ENCODE measurements at regions not wholly inside any gene's neighbourhood (a gene's known extent, or its start where the extent isn't known, plus 50 kb on each side); places are given as distances from the start of the nearest gene placed in this dataset.

DNA sequence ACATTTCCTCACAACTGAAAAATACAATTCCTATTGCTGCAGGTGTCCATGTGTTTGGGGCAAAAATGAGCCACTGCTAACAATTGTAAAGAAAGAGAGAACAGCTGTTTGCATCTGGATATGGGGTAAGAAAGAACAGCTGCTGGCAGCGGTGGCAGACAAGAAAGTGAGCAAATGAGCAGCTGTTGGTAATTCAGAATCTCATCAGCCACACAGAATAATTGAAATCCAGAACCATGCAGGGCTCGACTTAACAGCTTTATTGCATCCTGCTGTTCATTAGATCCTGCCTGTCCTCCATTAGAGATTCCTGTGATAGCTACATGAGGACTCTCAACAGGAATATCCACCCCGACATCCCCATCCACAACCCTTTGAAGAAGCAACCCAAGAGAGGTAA is 62.5 kb upstream of the TSPAN8 start:
- no peak overlapping the region for H2AFZ ChIP-seq (ENCODE audit: low read length)
- intact Hi-C loops (cut with micrococcal nuclease; ENCODE audit: unreplicated experiment) (no loop called here), in situ Hi-C loops (cut with HindIII; ENCODE audit: extremely low pct_ligation_motif_present, low pct_unique_long_range_greater_than_20kb) (no loop called here)
- H3K4me3 ChIP-seq (replicated peaks in 1 of 3; ENCODE audit: insufficient read depth in 1 of 3, low read depth in 2 of 3, low read length in 3 of 3), result no peak overlapping the region
- TF ChIP-seq ZMYM3 (CRISPR knock-in tag; IDR thresholded peaks at IDR 0.05) (no peak), KLF16 (CRISPR knock-in tag; IDR thresholded peaks at IDR 0.05) (no peak), RBM22 (optimal IDR thresholded peaks at IDR 0.05; ENCODE audit: low read length) (no peak), ZBTB21 (CRISPR knock-in tag; IDR thresholded peaks at IDR 0.05) (no peak), CREM (IDR thresholded peaks at IDR 0.05) (no peak), CREM (CRISPR knock-in tag; IDR thresholded peaks at IDR 0.05) (no peak), TCF7L2 (IDR thresholded peaks at IDR 0.05; ENCODE audit: low read depth, low read length) (no peak), SAP130 (CRISPR knock-in tag; IDR thresholded peaks at IDR 0.05; ENCODE audit: low read depth) (no peak), ZNF12 (CRISPR knock-in tag; IDR thresholded peaks at IDR 0.05) (no peak)
- TF ChIP-seq, protein P1, sequence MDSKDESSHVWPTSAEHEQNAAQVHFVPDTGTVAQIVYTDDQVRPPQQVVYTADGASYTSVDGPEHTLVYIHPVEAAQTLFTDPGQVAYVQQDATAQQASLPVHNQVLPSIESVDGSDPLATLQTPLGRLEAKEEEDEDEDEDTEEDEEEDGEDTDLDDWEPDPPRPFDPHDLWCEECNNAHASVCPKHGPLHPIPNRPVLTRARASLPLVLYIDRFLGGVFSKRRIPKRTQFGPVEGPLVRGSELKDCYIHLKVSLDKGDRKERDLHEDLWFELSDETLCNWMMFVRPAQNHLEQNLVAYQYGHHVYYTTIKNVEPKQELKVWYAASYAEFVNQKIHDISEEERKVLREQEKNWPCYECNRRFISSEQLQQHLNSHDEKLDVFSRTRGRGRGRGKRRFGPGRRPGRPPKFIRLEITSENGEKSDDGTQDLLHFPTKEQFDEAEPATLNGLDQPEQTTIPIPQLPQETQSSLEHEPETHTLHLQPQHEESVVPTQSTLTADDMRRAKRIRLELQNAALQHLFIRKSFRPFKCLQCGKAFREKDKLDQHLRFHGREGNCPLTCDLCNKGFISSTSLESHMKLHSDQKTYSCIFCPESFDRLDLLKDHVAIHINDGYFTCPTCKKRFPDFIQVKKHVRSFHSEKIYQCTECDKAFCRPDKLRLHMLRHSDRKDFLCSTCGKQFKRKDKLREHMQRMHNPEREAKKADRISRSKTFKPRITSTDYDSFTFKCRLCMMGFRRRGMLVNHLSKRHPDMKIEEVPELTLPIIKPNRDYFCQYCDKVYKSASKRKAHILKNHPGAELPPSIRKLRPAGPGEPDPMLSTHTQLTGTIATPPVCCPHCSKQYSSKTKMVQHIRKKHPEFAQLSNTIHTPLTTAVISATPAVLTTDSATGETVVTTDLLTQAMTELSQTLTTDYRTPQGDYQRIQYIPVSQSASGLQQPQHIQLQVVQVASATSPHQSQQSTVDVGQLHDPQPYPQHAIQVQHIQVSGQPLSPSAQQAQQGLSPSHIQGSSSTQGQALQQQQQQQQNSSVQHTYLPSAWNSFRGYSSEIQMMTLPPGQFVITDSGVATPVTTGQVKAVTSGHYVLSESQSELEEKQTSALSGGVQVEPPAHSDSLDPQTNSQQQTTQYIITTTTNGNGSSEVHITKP (CRISPR knock-in tag; IDR thresholded peaks at IDR 0.05; ENCODE audit: low read depth), result no peak
- TF ChIP-seq, protein P2, sequence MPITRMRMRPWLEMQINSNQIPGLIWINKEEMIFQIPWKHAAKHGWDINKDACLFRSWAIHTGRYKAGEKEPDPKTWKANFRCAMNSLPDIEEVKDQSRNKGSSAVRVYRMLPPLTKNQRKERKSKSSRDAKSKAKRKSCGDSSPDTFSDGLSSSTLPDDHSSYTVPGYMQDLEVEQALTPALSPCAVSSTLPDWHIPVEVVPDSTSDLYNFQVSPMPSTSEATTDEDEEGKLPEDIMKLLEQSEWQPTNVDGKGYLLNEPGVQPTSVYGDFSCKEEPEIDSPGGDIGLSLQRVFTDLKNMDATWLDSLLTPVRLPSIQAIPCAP (CRISPR knock-in tag; IDR thresholded peaks at IDR 0.05; ENCODE audit: low read depth), result no peak
- 12% methylated on average over 3 of the region's 3 CpGs for WGBS (ENCODE audit: low lambda C conversion rate)
- no peak for DNase-seq (ENCODE audit: low spot score)
- no peak overlapping the region for H3K9ac ChIP-seq (ENCODE audit: insufficient read depth, low read depth, low read length)
- no peaks in the 10 kb centered on the region for H3K36me3 ChIP-seq (replicated peaks in 1 of 2; ENCODE audit: control insufficient read depth in 1 of 2, insufficient read depth in 2 of 2, low read length in 2 of 2)
- H3K27ac ChIP-seq (ENCODE audit: extremely low read length, insufficient read depth, low read length), result no peak overlapping the region
- POLR2A ChIA-PET, result no interaction called here
- no peaks in the 10 kb centered on the region for H3K79me2 ChIP-seq (ENCODE audit: insufficient read depth, low read length)
- H3K4me2 ChIP-seq (ENCODE audit: low read depth, low read length), result no peak overlapping the region
- no peaks in the 10 kb centered on the region for H3K27me3 ChIP-seq (ENCODE audit: control insufficient read depth in 1 of 2, insufficient read depth in 2 of 2, low read length in 2 of 2)
- no peak for FAIRE-seq
- BruUV-seq (replicated peaks), result no TSS peak
- CTCF ChIA-PET (ENCODE audit: low intra/inter-chr PET ratio, low total read pairs), result no interaction called here
- peaks cover 12% of the 10 kb centered on the region for H3K4me1 ChIP-seq (ENCODE audit: insufficient read depth, low read length)
- no peaks in the 10 kb centered on the region for H3K9me3 ChIP-seq (ENCODE audit: low read length)
- ATAC-seq, result no peak
- no peaks in the 10 kb centered on the region for H4K20me1 ChIP-seq (ENCODE audit: insufficient read depth, low read length)
